ENCODE measurements at regions not wholly inside any gene's neighbourhood (a gene's known extent, or its start where the extent isn't known, plus 50 kb on each side); places are given as distances from the start of the nearest gene placed in this dataset.

DNA sequence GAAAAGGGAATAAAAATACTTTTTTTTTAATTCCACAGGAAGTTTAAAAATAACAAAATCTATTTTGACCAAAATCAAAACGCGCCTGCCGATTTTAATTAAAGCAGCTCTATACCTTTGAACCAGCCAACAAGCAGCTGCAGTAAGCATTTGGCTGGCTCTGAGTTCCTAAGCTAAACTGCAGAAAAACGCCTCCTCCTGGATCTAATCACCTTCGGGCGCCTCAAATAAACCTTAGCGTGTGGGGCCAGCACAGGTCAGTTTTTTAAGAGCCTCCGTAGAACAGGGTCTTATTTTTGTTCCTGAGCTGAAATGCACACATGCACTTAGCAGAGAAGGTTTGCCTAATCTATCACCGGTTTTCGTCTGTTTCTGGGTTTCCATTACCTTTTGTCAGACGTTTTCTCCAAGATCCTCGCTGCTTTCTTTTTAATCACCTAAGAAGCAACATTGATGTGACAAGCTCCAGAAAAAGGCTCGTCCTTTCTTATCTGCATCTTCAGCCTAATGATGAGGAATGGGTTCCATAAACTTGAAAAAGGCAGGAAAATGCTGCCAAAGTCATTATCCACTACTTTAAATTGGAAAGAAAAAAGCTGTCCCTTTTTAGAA, 64.7 kb upstream of the HNRNPA3 start:
- TF ChIP-seq RCOR1 (IDR thresholded peaks at IDR 0.05; ENCODE audit: low read depth, low read length) (no peak), MAZ (IDR thresholded peaks at IDR 0.05; ENCODE audit: borderline replicate concordance, low read depth, low read length) (no peak), EHMT2 (IDR thresholded peaks at IDR 0.05; ENCODE audit: low read depth) (no peak), CTCF (IDR thresholded peaks at IDR 0.05) (no peak), POLR2A (IDR thresholded peaks at IDR 0.05; ENCODE audit: low read length) (no peak), KDM1A (IDR thresholded peaks at IDR 0.05; ENCODE audit: low read depth) (no peak), EHF (CRISPR knock-in tag; IDR thresholded peaks at IDR 0.05) (no peak), MAFK (IDR thresholded peaks at IDR 0.05; ENCODE audit: partially characterized antibody) (no peak), CHD4 (IDR thresholded peaks at IDR 0.05; ENCODE audit: borderline replicate concordance) (no peak), RAD21 (conservative IDR thresholded peaks at IDR 0.05 in 1 of 2, IDR thresholded peaks at IDR 0.05 in 1 of 2) (no peak)

All from A549 (cell line).